Stomach (tissue), 4 donors: ENCODE measurements at regions not wholly inside any gene's neighbourhood (a gene's known extent, or its start where the extent isn't known, plus 50 kb on each side); places are given as distances from the start of the nearest gene placed in this dataset.

Source experiments
- CTCF ChIP-seq, 7 experiments: fragments of 450-650 bp in 4 of 7; fragments of 200-600 bp in 3 of 7; sonication (generic) in 3 of 7; IDR thresholded peaks; one replicate each; pipeline ENCODE4 v1.5.1; 2016 to 2019; ENCODE audit warnings: antibody characterized with exemption in 7 of 7, control low read depth in 2 of 7, mild to moderate bottlenecking in 1 of 7
- EP300 ChIP-seq: sonication (generic); formaldehyde crosslinking; IDR thresholded peaks from one replicate; pipeline ENCODE4 v1.6.1; 2017; ENCODE audit warnings: antibody characterized with exemption

- no peak for TF ChIP-seq CTCF (IDR thresholded peaks at IDR 0.05)
- no peak for TF ChIP-seq EP300
Observed at GRCh38 chr14:38113546-38113945, 94.2 kb upstream of the SSTR1 start.
